ENCODE measurements at regions not wholly inside any gene's neighbourhood (a gene's known extent, or its start where the extent isn't known, plus 50 kb on each side); places are given as distances from the start of the nearest gene placed in this dataset.

GRCh38 chr3:5304789-5305683 is 117.5 kb downstream of the EDEM1 start:
- DNase-seq: no peak

- DNase-seq: no peak
Observed at GRCh38 chr3:5305684-5305989, 118.1 kb downstream of the EDEM1 start.

GRCh38 chr3:5309171-5309570 is 121.7 kb downstream of the EDEM1 start:
- no peak for DNase-seq

GRCh38 chr3:5309602-5310001 is 122.1 kb downstream of the EDEM1 start:
- DNase-seq: no peak

- DNase-seq: no peak
Observed at GRCh38 chr3:5310509-5310908, 123.0 kb downstream of the EDEM1 start.

- no peak for DNase-seq
Observed at GRCh38 chr3:5312290-5312689, 124.8 kb downstream of the EDEM1 start.

GRCh38 chr3:5314897-5315296 is 127.4 kb downstream of the EDEM1 start:
- DNase-seq: no peak

- DNase-seq: no peak
Observed at GRCh38 chr3:5317557-5317956, 130.1 kb downstream of the EDEM1 start.

GRCh38 chr3:5319454-5319853 is 131.9 kb downstream of the EDEM1 start:
- DNase-seq: no peak

GRCh38 chr3:5321666-5322340 is 134.3 kb downstream of the EDEM1 start:
- no peak for DNase-seq

GRCh38 chr3:5324780-5325179 is 137.3 kb downstream of the EDEM1 start:
- no peak for DNase-seq

GRCh38 chr3:5330152-5330810 is 142.8 kb downstream of the EDEM1 start:
- DNase-seq: no peak

GRCh38 chr3:5331567-5332269 is 144.2 kb downstream of the EDEM1 start:
- DNase-seq: no peak

- no peak for DNase-seq
Observed at GRCh38 chr3:5332270-5332956, 144.9 kb downstream of the EDEM1 start.

- no peak for DNase-seq
Observed at GRCh38 chr3:5339967-5340535, 152.5 kb downstream of the EDEM1 start.

GRCh38 chr3:5341610-5342009 is 154.1 kb downstream of the EDEM1 start:
- DNase-seq: no peak

GRCh38 chr3:5343459-5343858 is 156.0 kb downstream of the EDEM1 start:
- no peak for DNase-seq

- no peak for DNase-seq
Observed at GRCh38 chr3:5344707-5345106, 157.2 kb downstream of the EDEM1 start.

GRCh38 chr3:5347486-5347885 is 160.0 kb downstream of the EDEM1 start:
- no peak for DNase-seq

GRCh38 chr3:5348229-5348902 is 160.9 kb downstream of the EDEM1 start:
- DNase-seq: no peak

GRCh38 chr3:5349343-5349742 is 161.8 kb downstream of the EDEM1 start:
- DNase-seq: no peak

GRCh38 chr3:5357089-5357488 is 169.6 kb downstream of the EDEM1 start:
- DNase-seq: no peak
